HEK293 (cell line): ENCODE measurements at regions not wholly inside any gene's neighbourhood (a gene's known extent, or its start where the extent isn't known, plus 50 kb on each side); places are given as distances from the start of the nearest gene placed in this dataset.
A peak's percentile ranks its signal among the peaks of the same experiment; 100 is the strongest.

Experiments
- GLI2 ChIP-seq: fragments of 450-650 bp; formaldehyde crosslinking; IDR thresholded peaks from 2 replicates; pipeline ENCODE4; 2017; ENCODE audit warnings: missing biosample characterization, missing genetic modification characterization, low read depth, borderline replicate concordance
- HOXD13 ChIP-seq: sonication (generic); formaldehyde crosslinking; IDR thresholded peaks from 2 replicates; pipeline ENCODE4 v1.8.0; 2022; ENCODE audit warnings: missing genetic modification reagents, borderline replicate concordance
- IKZF3 ChIP-seq: fragments of 450-650 bp; IDR thresholded peaks from 2 replicates; pipeline ENCODE4 v1.5.0; 2018; ENCODE audit warnings: missing biosample characterization, mild to moderate bottlenecking, missing genetic modification characterization, moderate library complexity
- KLF16 ChIP-seq: fragments of 450-650 bp; formaldehyde crosslinking; IDR thresholded peaks from 2 replicates; pipeline ENCODE4 v1.5.1; 2017; ENCODE audit warnings: missing biosample characterization, missing genetic modification characterization
- REPIN1 ChIP-seq: fragments of 450-650 bp; formaldehyde crosslinking; IDR thresholded peaks from 2 replicates; pipeline ENCODE4 v1.5.1; 2017; ENCODE audit warnings: missing biosample characterization, missing genetic modification characterization, low read depth
- TCF7L2 ChIP-seq: IDR thresholded peaks from 2 replicates; pipeline ENCODE4 v1.6.1; 2011; ENCODE audit warnings: low read depth, mild to moderate bottlenecking, inconsistent platforms, low read length, moderate library complexity, borderline replicate concordance
- ZBTB48 ChIP-seq: fragments of 450-650 bp; formaldehyde crosslinking; IDR thresholded peaks from 2 replicates; pipeline ENCODE4 v1.5.1; 2016; ENCODE audit warnings: missing biosample characterization, missing genetic modification characterization
- ZBTB7A ChIP-seq: fragments of 450-650 bp; formaldehyde crosslinking; IDR thresholded peaks from 2 replicates; pipeline ENCODE4 v1.5.1; 2016; ENCODE audit warnings: low read depth, missing biosample characterization, missing genetic modification characterization
- ZNF138 ChIP-seq: fragments of 450-650 bp; formaldehyde crosslinking; IDR thresholded peaks from 2 replicates; pipeline ENCODE4 v1.5.1; 2016; ENCODE audit warnings: missing biosample characterization, missing genetic modification characterization, borderline replicate concordance
- ZNF157 ChIP-seq: fragments of 450-650 bp; formaldehyde crosslinking; IDR thresholded peaks from 2 replicates; pipeline ENCODE4 v1.5.1; 2016; ENCODE audit warnings: missing biosample characterization, missing genetic modification characterization
- ZNF16 ChIP-seq: fragments of 450-650 bp; formaldehyde crosslinking; IDR thresholded peaks from 2 replicates; pipeline ENCODE4 v1.5.1; 2016; ENCODE audit warnings: low read depth, missing biosample characterization, missing genetic modification characterization
- ZNF214 ChIP-seq: fragments of 450-650 bp; formaldehyde crosslinking; IDR thresholded peaks from 2 replicates; pipeline ENCODE4 v1.5.1; 2017; ENCODE audit warnings: missing biosample characterization, mild to moderate bottlenecking, missing genetic modification characterization, borderline replicate concordance
- ZNF223 ChIP-seq: fragments of 450-650 bp; formaldehyde crosslinking; IDR thresholded peaks from 2 replicates; pipeline ENCODE4 v1.5.1; 2016; ENCODE audit warnings: missing biosample characterization, missing genetic modification characterization
- ZNF394 ChIP-seq: fragments of 450-650 bp; formaldehyde crosslinking; IDR thresholded peaks from 2 replicates; pipeline ENCODE4 v1.5.1; 2016; ENCODE audit warnings: missing biosample characterization, missing genetic modification characterization, mild to moderate bottlenecking, moderate library complexity, borderline replicate concordance
- ZNF48 ChIP-seq: fragments of 450-650 bp; formaldehyde crosslinking; IDR thresholded peaks from 2 replicates; pipeline ENCODE4 v1.5.1; 2016; ENCODE audit warnings: missing biosample characterization, missing genetic modification characterization
- ZNF514 ChIP-seq: fragments of 450-650 bp; formaldehyde crosslinking; IDR thresholded peaks from 2 replicates; pipeline ENCODE4 v1.5.1; 2016; ENCODE audit warnings: missing biosample characterization, missing genetic modification characterization
- ZNF610 ChIP-seq: fragments of 450-650 bp; formaldehyde crosslinking; IDR thresholded peaks from 2 replicates; pipeline ENCODE4 v1.5.1; 2016; ENCODE audit warnings: missing biosample characterization, missing genetic modification characterization, borderline replicate concordance
- ZNF624 ChIP-seq: fragments of 450-650 bp; formaldehyde crosslinking; IDR thresholded peaks from 2 replicates; pipeline ENCODE4 v1.5.1; 2017; ENCODE audit warnings: missing biosample characterization, missing genetic modification characterization
- ZNF629 ChIP-seq: fragments of 450-650 bp; formaldehyde crosslinking; IDR thresholded peaks from 2 replicates; pipeline ENCODE4 v1.5.1; 2017; ENCODE audit warnings: missing biosample characterization, missing genetic modification characterization
- ZNF658 ChIP-seq: fragments of 450-650 bp; formaldehyde crosslinking; IDR thresholded peaks from 2 replicates; pipeline ENCODE4; 2016; ENCODE audit warnings: missing biosample characterization, missing genetic modification characterization
- ZNF660 ChIP-seq: fragments of 450-650 bp; IDR thresholded peaks from 2 replicates; pipeline ENCODE4 v1.5.1; 2018; ENCODE audit warnings: missing biosample characterization, mild to moderate bottlenecking, missing genetic modification characterization
- ZNF692 ChIP-seq: fragments of 450-650 bp; formaldehyde crosslinking; IDR thresholded peaks from 2 replicates; pipeline ENCODE4 v1.5.1; 2016; ENCODE audit warnings: missing biosample characterization, missing genetic modification characterization
- ZNF777 ChIP-seq: fragments of 450-650 bp; formaldehyde crosslinking; IDR thresholded peaks from 2 replicates; pipeline ENCODE4 v1.5.1; 2017; ENCODE audit warnings: missing biosample characterization, missing genetic modification characterization, borderline replicate concordance
- ZSCAN18 ChIP-seq: fragments of 450-650 bp; formaldehyde crosslinking; IDR thresholded peaks from 2 replicates; pipeline ENCODE4 v1.5.1; 2016; ENCODE audit warnings: missing biosample characterization, missing genetic modification characterization
- ZSCAN23 ChIP-seq: fragments of 450-650 bp; formaldehyde crosslinking; IDR thresholded peaks from 2 replicates; pipeline ENCODE4 v1.5.1; 2016; ENCODE audit warnings: missing biosample characterization, missing genetic modification characterization
- ZSCAN30 ChIP-seq: fragments of 450-650 bp; IDR thresholded peaks from 2 replicates; pipeline ENCODE4 v1.5.1; 2018; ENCODE audit warnings: missing biosample characterization, mild to moderate bottlenecking, missing genetic modification characterization, moderate library complexity
- TF ChIP-seq, protein P1 (sequence below): fragments of 450-650 bp; formaldehyde crosslinking; IDR thresholded peaks from 2 replicates; pipeline ENCODE4 v1.5.1; 2016; ENCODE audit warnings: missing biosample characterization, missing genetic modification characterization, borderline replicate concordance
- TF ChIP-seq, protein P2 (sequence below): fragments of 450-650 bp; formaldehyde crosslinking; IDR thresholded peaks from 2 replicates; pipeline ENCODE4 v1.5.1; 2016; ENCODE audit warnings: missing biosample characterization, missing genetic modification characterization
- TF ChIP-seq, protein P3 (sequence below): fragments of 450-650 bp; formaldehyde crosslinking; IDR thresholded peaks from 2 replicates; pipeline ENCODE4 v1.5.1; 2016; ENCODE audit warnings: missing biosample characterization, missing genetic modification characterization
- TF ChIP-seq, protein P4 (sequence below): fragments of 450-650 bp; formaldehyde crosslinking; IDR thresholded peaks from 2 replicates; pipeline ENCODE4 v1.5.1; 2016; ENCODE audit warnings: missing biosample characterization, missing genetic modification characterization
- TF ChIP-seq, protein P5 (sequence below): fragments of 450-650 bp; formaldehyde crosslinking; IDR thresholded peaks from 2 replicates; pipeline ENCODE4 v1.5.1; 2017; ENCODE audit warnings: missing biosample characterization, missing genetic modification characterization

DNA sequence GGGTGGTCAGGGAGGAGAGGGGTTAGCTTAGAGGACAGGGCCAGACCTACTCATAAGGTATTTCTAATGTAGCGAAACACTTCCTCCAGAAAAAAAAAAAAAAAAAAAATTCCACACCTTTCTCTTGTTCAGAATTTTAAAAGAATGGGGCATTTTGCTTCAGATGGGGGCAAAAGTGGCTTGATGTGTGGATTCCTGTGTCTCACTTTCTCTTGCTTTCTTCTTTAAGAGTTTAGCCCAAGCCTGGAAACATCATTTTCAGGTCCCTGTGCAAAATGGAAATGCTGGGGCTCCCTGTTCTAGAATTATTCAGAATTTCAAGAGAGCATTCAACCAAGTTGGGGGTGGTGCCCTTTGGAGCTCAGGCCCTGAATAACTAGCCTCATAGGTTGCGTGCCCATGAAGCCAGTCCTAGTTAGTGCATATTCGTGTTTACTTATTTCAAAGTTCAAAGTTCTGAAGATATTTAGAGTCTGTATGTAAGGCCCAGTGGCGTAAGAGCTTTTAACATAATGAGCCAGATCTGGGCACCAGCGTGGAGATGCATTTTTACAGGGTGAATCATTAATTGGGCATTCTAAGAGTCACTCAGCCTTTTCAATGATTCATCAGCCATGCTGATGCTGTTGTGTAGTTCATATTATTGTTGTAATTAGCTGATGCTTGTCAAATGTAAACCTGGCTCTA is 104.5 kb downstream of the RPLP1 start (continued):
- no peak for TF ChIP-seq ZNF16 (tag by site-specific recombination)
- TF ChIP-seq, protein P1, sequence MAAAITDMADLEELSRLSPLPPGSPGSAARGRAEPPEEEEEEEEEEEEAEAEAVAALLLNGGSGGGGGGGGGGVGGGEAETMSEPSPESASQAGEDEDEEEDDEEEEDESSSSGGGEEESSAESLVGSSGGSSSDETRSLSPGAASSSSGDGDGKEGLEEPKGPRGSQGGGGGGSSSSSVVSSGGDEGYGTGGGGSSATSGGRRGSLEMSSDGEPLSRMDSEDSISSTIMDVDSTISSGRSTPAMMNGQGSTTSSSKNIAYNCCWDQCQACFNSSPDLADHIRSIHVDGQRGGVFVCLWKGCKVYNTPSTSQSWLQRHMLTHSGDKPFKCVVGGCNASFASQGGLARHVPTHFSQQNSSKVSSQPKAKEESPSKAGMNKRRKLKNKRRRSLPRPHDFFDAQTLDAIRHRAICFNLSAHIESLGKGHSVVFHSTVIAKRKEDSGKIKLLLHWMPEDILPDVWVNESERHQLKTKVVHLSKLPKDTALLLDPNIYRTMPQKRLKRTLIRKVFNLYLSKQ (tag by site-specific recombination) = no peak
- no peak for TF ChIP-seq HOXD13
- TF ChIP-seq ZSCAN30 (tag by site-specific recombination) = no peak
- TF ChIP-seq, protein P2, sequence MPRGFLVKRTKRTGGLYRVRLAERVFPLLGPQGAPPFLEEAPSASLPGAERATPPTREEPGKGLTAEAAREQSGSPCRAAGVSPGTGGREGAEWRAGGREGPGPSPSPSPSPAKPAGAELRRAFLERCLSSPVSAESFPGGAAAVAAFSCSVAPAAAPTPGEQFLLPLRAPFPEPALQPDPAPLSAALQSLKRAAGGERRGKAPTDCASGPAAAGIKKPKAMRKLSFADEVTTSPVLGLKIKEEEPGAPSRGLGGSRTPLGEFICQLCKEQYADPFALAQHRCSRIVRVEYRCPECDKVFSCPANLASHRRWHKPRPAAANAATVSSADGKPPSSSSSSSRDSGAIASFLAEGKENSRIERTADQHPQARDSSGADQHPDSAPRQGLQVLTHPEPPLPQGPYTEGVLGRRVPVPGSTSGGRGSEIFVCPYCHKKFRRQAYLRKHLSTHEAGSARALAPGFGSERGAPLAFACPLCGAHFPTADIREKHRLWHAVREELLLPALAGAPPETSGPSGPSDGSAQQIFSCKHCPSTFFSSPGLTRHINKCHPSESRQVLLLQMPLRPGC (tag by site-specific recombination) = peak; percentile 90
- TF ChIP-seq GLI2 (tag by site-specific recombination) = no peak
- TF ChIP-seq ZNF157 (tag by site-specific recombination) = no peak
- TF ChIP-seq ZNF48 = no peak
- no peak for TF ChIP-seq ZNF777 (tag by site-specific recombination)
- TF ChIP-seq, protein P3, sequence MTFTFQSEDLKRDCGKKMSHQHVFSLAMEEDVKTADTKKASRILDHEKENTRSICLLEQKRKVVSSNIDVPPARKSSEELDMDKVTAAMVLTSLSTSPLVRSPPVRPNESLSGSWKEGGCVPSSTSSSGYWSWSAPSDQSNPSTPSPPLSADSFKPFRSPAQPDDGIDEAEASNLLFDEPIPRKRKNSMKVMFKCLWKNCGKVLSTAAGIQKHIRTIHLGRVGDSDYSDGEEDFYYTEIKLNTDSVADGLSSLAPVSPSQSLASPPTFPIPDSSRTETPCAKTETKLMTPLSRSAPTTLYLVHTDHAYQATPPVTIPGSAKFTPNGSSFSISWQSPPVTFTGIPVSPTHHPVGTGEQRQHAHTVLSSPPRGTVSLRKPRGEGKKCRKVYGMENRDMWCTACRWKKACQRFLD (tag by site-specific recombination) = no peak
- peak; percentile 92 for TF ChIP-seq ZNF660
- no peak for TF ChIP-seq ZNF214 (tag by site-specific recombination)
- no peak for TF ChIP-seq KLF16 (tag by site-specific recombination)
- TF ChIP-seq ZNF514 = no peak
- no peak for TF ChIP-seq ZNF692
- no peak for TF ChIP-seq ZSCAN18 (tag by site-specific recombination)
- TF ChIP-seq ZBTB7A (tag by site-specific recombination) = no peak
- no peak for TF ChIP-seq ZNF223 (tag by site-specific recombination)
- no peak for TF ChIP-seq ZNF610 (tag by site-specific recombination)
- no peak for TF ChIP-seq ZNF658 (tag by site-specific recombination)
- TF ChIP-seq, protein P4, sequence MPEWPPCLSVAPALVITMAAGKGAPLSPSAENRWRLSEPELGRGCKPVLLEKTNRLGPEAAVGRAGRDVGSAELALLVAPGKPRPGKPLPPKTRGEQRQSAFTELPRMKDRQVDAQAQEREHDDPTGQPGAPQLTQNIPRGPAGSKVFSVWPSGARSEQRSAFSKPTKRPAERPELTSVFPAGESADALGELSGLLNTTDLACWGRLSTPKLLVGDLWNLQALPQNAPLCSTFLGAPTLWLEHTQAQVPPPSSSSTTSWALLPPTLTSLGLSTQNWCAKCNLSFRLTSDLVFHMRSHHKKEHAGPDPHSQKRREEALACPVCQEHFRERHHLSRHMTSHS (tag by site-specific recombination) = no peak
- no peak for TF ChIP-seq TCF7L2
- no peak for TF ChIP-seq IKZF3
- TF ChIP-seq, protein P5, sequence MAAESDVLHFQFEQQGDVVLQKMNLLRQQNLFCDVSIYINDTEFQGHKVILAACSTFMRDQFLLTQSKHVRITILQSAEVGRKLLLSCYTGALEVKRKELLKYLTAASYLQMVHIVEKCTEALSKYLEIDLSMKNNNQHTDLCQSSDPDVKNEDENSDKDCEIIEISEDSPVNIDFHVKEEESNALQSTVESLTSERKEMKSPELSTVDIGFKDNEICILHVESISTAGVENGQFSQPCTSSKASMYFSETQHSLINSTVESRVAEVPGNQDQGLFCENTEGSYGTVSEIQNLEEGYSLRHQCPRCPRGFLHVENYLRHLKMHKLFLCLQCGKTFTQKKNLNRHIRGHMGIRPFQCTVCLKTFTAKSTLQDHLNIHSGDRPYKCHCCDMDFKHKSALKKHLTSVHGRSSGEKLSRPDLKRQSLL (tag by site-specific recombination) = no peak
- peak; percentile 93 for TF ChIP-seq ZNF629 (tag by site-specific recombination)
- no peak for TF ChIP-seq ZNF138 (tag by site-specific recombination)
- no peak for TF ChIP-seq ZBTB48
- no peak; the same call in 1 of the 2 replicates for TF ChIP-seq ZNF394
- TF ChIP-seq REPIN1 (tag by site-specific recombination) = no peak
- TF ChIP-seq ZSCAN23 (tag by site-specific recombination) = peak; percentile 87
- no peak for TF ChIP-seq ZNF624 (tag by site-specific recombination)
